Brain microvascular endothelial cell (primary cell): ENCODE measurements at regions not wholly inside any gene's neighbourhood (a gene's known extent, or its start where the extent isn't known, plus 50 kb on each side); places are given as distances from the start of the nearest gene placed in this dataset.
"Not testable (repeated sequence)": the region's sequence is repeated elsewhere in the genome, so short reads cannot be mapped to it uniquely, and the experiment has no call there.

Experiments used
- DNase-seq: peaks from one replicate; pipeline ENCODE4 v3.0.0-alpha.2; 2020
- H3K27ac ChIP-seq: fragments of 250-450 bp; sonication (Bioruptor Pico); 2 replicates; pipeline ENCODE4 v1.5.1; 2020; ENCODE audit warnings: mild to moderate bottlenecking, moderate library complexity
- H3K27me3 ChIP-seq: fragments of 250-450 bp; sonication (Bioruptor Pico); replicated peaks from 2 replicates; pipeline ENCODE4 v1.5.1; 2020; ENCODE audit warnings: mild to moderate bottlenecking
- H3K36me3 ChIP-seq: fragments of 250-450 bp; sonication (Bioruptor Pico); replicated peaks from 2 replicates; pipeline ENCODE4 v1.5.1; 2020; ENCODE audit warnings: mild to moderate bottlenecking
- H3K4me3 ChIP-seq: 2 replicates; pipeline ENCODE4 v1.5.1; 2011; ENCODE audit warnings: low read depth, mild to moderate bottlenecking, control low read depth, low read length, moderate library complexity
- in situ Hi-C: cut with HindIII; loops from 2 replicates; pipeline ENCODE4 v1.10.0; 2017; ENCODE audit warnings: low sequenced_read_pairs, low pct_ligation_motif_present
- TF ChIP-seq, protein P1 (sequence below): IDR thresholded peaks from 2 replicates; pipeline ENCODE4 v1.5.1; 2011; ENCODE audit warnings: low read depth, mild to moderate bottlenecking, moderate library complexity, low read length, control low read depth, inconsistent platforms; ENCODE audit errors: missing control alignments

DNA sequence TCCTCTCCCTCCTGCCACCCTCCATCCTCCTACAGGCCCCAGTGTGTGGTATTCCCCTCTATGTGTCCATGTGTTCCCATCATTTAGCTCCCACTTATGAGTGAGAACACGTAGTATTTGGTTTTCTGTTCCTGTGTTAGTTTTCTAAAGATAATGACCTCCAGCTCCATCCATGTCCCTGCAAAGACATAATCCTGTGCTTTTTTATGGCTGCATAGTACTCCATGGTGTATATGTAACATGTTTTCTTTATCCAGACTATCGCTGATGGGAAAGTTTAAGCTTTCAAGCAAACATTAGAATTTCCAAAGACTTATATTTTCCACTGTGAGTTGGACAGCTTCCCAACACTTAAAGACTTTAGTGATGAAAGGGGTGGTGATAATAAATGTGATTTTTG is 105.9 kb upstream of the PIAS1 start:
- in situ Hi-C loops = no loop called here
- no peak for DNase-seq
- TF ChIP-seq, protein P1, sequence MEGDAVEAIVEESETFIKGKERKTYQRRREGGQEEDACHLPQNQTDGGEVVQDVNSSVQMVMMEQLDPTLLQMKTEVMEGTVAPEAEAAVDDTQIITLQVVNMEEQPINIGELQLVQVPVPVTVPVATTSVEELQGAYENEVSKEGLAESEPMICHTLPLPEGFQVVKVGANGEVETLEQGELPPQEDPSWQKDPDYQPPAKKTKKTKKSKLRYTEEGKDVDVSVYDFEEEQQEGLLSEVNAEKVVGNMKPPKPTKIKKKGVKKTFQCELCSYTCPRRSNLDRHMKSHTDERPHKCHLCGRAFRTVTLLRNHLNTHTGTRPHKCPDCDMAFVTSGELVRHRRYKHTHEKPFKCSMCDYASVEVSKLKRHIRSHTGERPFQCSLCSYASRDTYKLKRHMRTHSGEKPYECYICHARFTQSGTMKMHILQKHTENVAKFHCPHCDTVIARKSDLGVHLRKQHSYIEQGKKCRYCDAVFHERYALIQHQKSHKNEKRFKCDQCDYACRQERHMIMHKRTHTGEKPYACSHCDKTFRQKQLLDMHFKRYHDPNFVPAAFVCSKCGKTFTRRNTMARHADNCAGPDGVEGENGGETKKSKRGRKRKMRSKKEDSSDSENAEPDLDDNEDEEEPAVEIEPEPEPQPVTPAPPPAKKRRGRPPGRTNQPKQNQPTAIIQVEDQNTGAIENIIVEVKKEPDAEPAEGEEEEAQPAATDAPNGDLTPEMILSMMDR = no peak
- no peaks in the 10 kb centered on the region for H3K27me3 ChIP-seq
- H3K27ac ChIP-seq = no peak overlapping the region
- no peaks in the 10 kb centered on the region for H3K36me3 ChIP-seq
- no peak overlapping the region for H3K4me3 ChIP-seq

DNA sequence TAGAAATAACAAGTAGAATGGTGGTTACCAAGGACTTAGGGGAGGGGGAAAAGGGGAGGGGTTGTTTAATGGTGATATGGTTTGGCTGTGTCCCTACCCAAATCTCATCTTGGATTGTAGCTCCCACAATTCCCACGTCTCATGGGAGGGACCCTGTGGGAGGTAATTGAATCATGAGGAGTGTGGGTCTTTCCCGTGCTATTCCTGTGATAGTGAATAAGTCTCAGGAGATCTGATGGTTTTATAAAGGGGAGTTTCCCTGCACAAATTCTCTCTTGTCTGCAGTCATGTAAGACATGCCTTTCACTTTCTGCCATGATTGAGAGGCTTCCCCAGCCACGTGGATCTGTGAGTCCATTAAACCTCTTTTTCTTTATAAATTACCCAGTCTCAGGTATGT is 102.9 kb upstream of the PIAS1 start:
- H3K27ac ChIP-seq, H3K36me3 ChIP-seq, DNase-seq, in situ Hi-C loops, H3K27me3 ChIP-seq, H3K4me3 ChIP-seq: not testable (repeated sequence)

DNA sequence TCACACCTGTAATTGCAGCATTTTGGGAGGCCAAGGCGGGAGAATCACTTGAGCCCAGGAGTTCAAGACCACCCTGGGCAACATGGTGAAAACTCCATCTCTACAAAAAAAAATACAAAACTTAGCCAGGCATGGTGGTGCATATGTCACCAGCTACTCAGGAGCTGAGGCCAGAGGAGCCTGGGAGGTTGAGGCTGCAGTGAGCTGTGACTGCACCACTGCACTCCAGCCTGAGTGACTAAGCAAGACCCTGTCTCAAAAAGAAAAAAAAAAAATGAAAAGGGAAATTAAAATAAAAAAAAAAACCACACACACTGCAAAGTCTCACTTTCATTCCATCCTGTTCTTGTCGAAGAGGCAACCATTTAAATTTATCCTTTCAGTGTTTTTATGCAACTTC is 100.8 kb upstream of the PIAS1 start:
- TF ChIP-seq, protein P1 = no peak
- Histone ChIP-seq H3K4me3 (no peak overlapping the region), H3K36me3 (no peaks in the 10 kb centered on the region), H3K27ac (no peak overlapping the region), H3K27me3 (no peaks in the 10 kb centered on the region)
- in situ Hi-C loops = no loop called here
- no peak for DNase-seq

DNA sequence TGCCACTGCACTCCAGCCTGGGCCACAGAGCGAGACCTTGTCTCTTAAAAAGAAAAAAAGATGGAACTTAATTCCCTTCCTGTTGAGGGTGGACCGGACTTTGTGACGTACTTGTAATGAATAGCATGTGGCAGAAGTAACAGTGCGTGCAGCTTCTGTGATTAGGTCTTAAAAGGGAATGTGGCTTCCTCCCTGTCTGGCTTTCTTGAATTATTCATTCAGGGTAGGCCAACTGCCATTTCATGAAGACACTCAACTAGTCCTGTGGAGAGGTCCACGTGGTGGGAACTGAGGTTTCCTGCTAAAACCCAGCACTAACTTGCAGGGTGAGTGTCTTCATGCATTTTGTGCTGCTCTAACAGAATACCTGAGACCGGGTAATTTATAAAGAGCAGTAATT is 98.9 kb upstream of the PIAS1 start:
- H3K27ac ChIP-seq = no peak overlapping the region
- no peaks in the 10 kb centered on the region for H3K36me3 ChIP-seq
- no peaks in the 10 kb centered on the region for H3K27me3 ChIP-seq
- TF ChIP-seq, protein P1 = no peak
- DNase-seq = no peak
- in situ Hi-C loops = no loop called here
- no peak overlapping the region for H3K4me3 ChIP-seq

DNA sequence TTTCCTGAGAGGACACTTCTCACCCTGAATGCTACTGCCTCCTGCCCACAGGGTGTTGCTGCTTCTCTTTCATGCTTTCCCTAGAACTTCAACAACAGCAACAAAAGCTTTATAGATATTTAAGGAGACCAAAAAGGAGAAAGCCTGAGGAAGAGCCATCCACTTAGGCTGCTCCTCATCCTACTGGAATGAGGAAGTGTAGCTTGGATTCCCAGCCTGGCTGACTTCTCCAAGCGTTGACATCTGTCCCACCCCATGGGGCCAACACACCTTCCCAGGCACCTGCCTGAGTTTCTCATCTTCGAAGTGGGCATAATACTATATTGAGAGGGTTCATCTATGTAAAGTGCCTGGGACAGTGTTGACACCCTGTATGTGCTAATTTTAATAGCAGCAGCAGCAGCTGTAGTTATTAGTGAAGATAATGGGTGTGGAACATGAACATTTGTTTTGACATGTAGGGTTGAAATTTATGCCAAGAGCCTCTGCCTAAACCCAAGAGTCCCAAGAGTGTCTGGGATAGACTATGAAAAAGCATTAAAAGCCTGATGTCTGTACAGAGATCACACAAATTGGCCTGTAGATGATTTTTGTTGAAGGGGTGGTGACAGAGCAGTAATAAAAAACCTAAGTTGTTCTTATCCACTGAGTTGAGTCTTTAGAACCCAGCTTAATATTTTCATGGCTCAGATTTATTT is 96.5 kb upstream of the PIAS1 start:
- TF ChIP-seq, protein P1 = no peak
- no peak for DNase-seq
- Histone ChIP-seq H3K27me3 (no peaks in the 10 kb centered on the region), H3K36me3 (no peaks in the 10 kb centered on the region), H3K27ac (no peak overlapping the region), H3K4me3 (no peak overlapping the region)
- in situ Hi-C loops = no loop called here

DNA sequence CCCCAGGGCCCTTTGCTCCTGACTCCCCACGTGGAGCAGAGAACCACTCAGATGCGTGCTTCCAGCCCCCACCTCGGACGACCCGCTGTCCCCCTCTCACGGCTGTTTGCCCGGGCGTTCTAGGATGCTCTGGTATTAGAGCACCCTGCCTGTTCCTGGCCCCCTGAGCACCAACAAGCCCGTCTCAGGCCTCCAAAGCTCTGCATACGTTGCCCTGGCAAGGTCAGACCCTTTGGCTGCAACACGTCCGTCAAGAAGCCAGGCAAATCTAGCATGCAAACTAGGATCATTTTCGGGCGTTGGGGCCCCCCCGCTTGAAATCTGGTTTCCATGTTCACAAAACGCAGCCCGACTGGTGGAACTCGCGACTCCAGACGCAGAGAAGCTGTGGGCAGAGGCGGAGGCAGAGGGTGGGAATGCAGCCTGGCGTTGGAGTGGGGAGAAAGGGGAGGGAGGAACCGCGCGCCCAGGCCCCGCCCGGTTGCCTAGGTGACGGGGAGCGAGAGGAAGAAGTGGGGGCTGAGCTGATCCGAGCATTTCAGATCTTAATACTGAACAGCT is 86.2 kb upstream of the PIAS1 start:
- H3K27ac ChIP-seq = no peak overlapping the region
- peak overlapping the region; percentile 53 for H3K4me3 ChIP-seq
- peak; percentile 35 for DNase-seq
- in situ Hi-C loops = no loop called here
- H3K36me3 ChIP-seq = no peaks in the 10 kb centered on the region
- H3K27me3 ChIP-seq = no peaks in the 10 kb centered on the region
- TF ChIP-seq, protein P1 = no peak
